Mesenchymal stem cell (in vitro differentiated cells and primary cell): ENCODE measurements at regions not wholly inside any gene's neighbourhood (a gene's known extent, or its start where the extent isn't known, plus 50 kb on each side); places are given as distances from the start of the nearest gene placed in this dataset.

Experiments used
- DNase-seq: peaks from one replicate; pipeline ENCODE4 v3.0.0-alpha.2; 2013
- H2AFZ ChIP-seq: one replicate; pipeline ENCODE4 v1.6.1; 2013; ENCODE audit warnings: low read depth, mild to moderate bottlenecking, control low read depth, inconsistent platforms, low read length, moderate library complexity
- H2AK5ac ChIP-seq: 2 replicates; pipeline ENCODE4 v1.6.1; 2013; ENCODE audit warnings: low read length, moderate library complexity, mild to moderate bottlenecking, inconsistent platforms; ENCODE audit not compliant: severe bottlenecking
- H2BK120ac ChIP-seq: one replicate; pipeline ENCODE4 v1.6.1; 2013; ENCODE audit warnings: low read depth, mild to moderate bottlenecking, inconsistent platforms, low read length, moderate library complexity
- H2BK12ac ChIP-seq, 2 experiments: one replicate each; pipeline ENCODE4 v1.6.1; 2013; ENCODE audit warnings: inconsistent platforms in 2 of 2, low read length in 2 of 2, mild to moderate bottlenecking in 2 of 2, moderate library complexity in 2 of 2, control low read depth in 1 of 2
- H2BK15ac ChIP-seq: one replicate; pipeline ENCODE4 v1.6.1; 2013; ENCODE audit warnings: mild to moderate bottlenecking, low read depth, inconsistent platforms; ENCODE audit not compliant: poor library complexity, severe bottlenecking
- H2BK5ac ChIP-seq: 2 replicates; pipeline ENCODE4 v1.6.1; 2013; ENCODE audit warnings: low read depth, mild to moderate bottlenecking, low read length, control low read depth, inconsistent platforms; ENCODE audit not compliant: poor library complexity, severe bottlenecking
- H3K14ac ChIP-seq, 2 experiments: one replicate each; pipeline ENCODE4 v1.6.1; 2013; ENCODE audit warnings: inconsistent platforms in 2 of 2, low read length in 2 of 2, control low read depth in 1 of 2, mild to moderate bottlenecking in 1 of 2, moderate library complexity in 1 of 2
- H3K18ac ChIP-seq, 2 experiments: one replicate each; pipeline ENCODE4 v1.6.1; 2013; ENCODE audit warnings: inconsistent platforms in 2 of 2, low read length in 2 of 2, control low read depth in 1 of 2, low read depth in 1 of 2, mild to moderate bottlenecking in 1 of 2
- H3K23ac ChIP-seq, 2 experiments: one replicate each; pipeline ENCODE4 v1.6.1; 2013; ENCODE audit warnings: inconsistent platforms in 2 of 2, low read length in 2 of 2, mild to moderate bottlenecking in 2 of 2, moderate library complexity in 2 of 2, control low read depth in 1 of 2
- H3K27ac ChIP-seq: 2 replicates; pipeline ENCODE4 v1.5.1; 2013; ENCODE audit warnings: mild to moderate bottlenecking, moderate library complexity, low read length, control low read depth, inconsistent platforms; ENCODE audit not compliant: poor library complexity, severe bottlenecking
- H3K27me3 ChIP-seq, 2 experiments: 2 replicates each; pipeline versions ENCODE4 v1.6.1 to v1.7.0; 2013; ENCODE audit warnings: low read length in 2 of 2, mild to moderate bottlenecking in 2 of 2, moderate library complexity in 2 of 2, control low read depth in 1 of 2, inconsistent platforms in 1 of 2; ENCODE audit not compliant: control insufficient read depth in 1 of 2, insufficient read depth in 1 of 2
- H3K36me3 ChIP-seq, 2 experiments: 2 replicates each; pipeline versions ENCODE4 v1.6.1 to v1.7.0; 2013; ENCODE audit warnings: low read length in 2 of 2, control low read depth in 1 of 2, inconsistent platforms in 1 of 2, low read depth in 1 of 2, mild to moderate bottlenecking in 1 of 2; ENCODE audit not compliant: insufficient read depth in 2 of 2, control insufficient read depth in 1 of 2
- H3K4ac ChIP-seq, 2 experiments: one replicate each; pipeline ENCODE4 v1.6.1; 2013; ENCODE audit warnings: inconsistent platforms in 2 of 2, low read length in 2 of 2, mild to moderate bottlenecking in 2 of 2, moderate library complexity in 2 of 2, control low read depth in 1 of 2, low read depth in 1 of 2
- H3K4me1 ChIP-seq: 2 replicates; pipeline ENCODE4 v1.6.1; 2013; ENCODE audit warnings: low read depth, low read length, control low read depth; ENCODE audit not compliant: control insufficient read depth, insufficient read depth
- H3K4me2 ChIP-seq: 2 replicates; pipeline ENCODE4 v1.6.1; 2013; ENCODE audit warnings: low read length, mild to moderate bottlenecking, inconsistent platforms; ENCODE audit not compliant: poor library complexity, severe bottlenecking
- H3K4me3 ChIP-seq, 2 experiments: 2 replicates each; pipeline versions ENCODE4 v1.5.1 to v1.7.0; 2013; ENCODE audit warnings: low read length in 2 of 2, mild to moderate bottlenecking in 2 of 2, control low read depth in 1 of 2, low read depth in 1 of 2; ENCODE audit not compliant: insufficient read depth in 1 of 2
- H3K79me1 ChIP-seq: replicated peaks from 2 replicates; pipeline ENCODE4 v1.6.1; 2013; ENCODE audit warnings: mild to moderate bottlenecking, control low read depth, low read length, inconsistent platforms; ENCODE audit not compliant: poor library complexity, severe bottlenecking
- H3K9ac ChIP-seq: 2 replicates; pipeline ENCODE4 v1.7.0; 2013; ENCODE audit warnings: mild to moderate bottlenecking, low read length, moderate library complexity
- H3K9me3 ChIP-seq: 2 replicates; pipeline ENCODE4 v1.7.0; 2013; ENCODE audit warnings: mild to moderate bottlenecking, low read length; ENCODE audit not compliant: control insufficient read depth
- H4K8ac ChIP-seq: one replicate; pipeline ENCODE4 v1.6.1; 2013; ENCODE audit warnings: inconsistent platforms, mild to moderate bottlenecking, low read length, moderate library complexity
- H4K91ac ChIP-seq: one replicate; pipeline ENCODE4 v1.6.1; 2013; ENCODE audit warnings: mild to moderate bottlenecking, low read length, inconsistent platforms
- WGBS: methylation state at CpG from one replicate; pipeline ENCODE4 v1.1.7; 2013; ENCODE audit warnings: mixed read lengths; 5-methylcytosine and 5-hydroxymethylcytosine counted together

DNA sequence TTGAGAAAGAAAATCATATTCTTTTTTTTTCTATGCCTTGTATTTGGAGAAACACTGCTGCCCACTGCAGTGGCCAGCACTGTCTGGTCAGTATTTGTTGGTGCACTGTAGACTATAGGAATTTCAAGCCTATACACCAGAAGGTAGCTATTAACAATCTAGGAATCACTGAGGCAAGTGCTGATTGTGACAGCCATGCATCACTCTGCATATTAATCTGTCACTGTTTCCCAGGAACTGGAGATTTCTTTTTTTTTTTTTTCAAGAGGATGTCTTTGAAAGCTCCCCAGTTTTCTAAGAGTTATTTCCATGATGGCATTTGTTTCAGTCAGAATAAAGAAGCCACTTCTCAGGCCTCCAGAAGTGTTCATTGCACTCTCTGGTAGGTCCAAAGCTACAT, 737.8 kb upstream of the PTBP2 start:
- H3K4me3 ChIP-seq: no peak overlapping the region
- H3K4me2 ChIP-seq: no peak overlapping the region
- H3K27me3 ChIP-seq: no peaks in the 10 kb centered on the region
- no peak overlapping the region for H3K9ac ChIP-seq
- H3K18ac ChIP-seq: no peak overlapping the region
- H3K9me3 ChIP-seq: no peaks in the 10 kb centered on the region
- no peak overlapping the region for H2BK15ac ChIP-seq
- no peak overlapping the region for H2AK5ac ChIP-seq
- H2AFZ ChIP-seq: no peak overlapping the region
- H3K14ac ChIP-seq: no peak overlapping the region
- H2BK120ac ChIP-seq: no peak overlapping the region
- no peak overlapping the region for H4K91ac ChIP-seq
- no peak overlapping the region for H2BK5ac ChIP-seq
- no peak overlapping the region for H3K23ac ChIP-seq
- H4K8ac ChIP-seq: no peak overlapping the region
- no peaks in the 10 kb centered on the region for H3K79me1 ChIP-seq
- H2BK12ac ChIP-seq: no peak overlapping the region
- DNase-seq: no peak
- H3K4ac ChIP-seq: no peak overlapping the region
- H3K4me1 ChIP-seq: no peaks in the 10 kb centered on the region
- no peak overlapping the region for H3K27ac ChIP-seq
- H3K36me3 ChIP-seq: no peaks in the 10 kb centered on the region

DNA sequence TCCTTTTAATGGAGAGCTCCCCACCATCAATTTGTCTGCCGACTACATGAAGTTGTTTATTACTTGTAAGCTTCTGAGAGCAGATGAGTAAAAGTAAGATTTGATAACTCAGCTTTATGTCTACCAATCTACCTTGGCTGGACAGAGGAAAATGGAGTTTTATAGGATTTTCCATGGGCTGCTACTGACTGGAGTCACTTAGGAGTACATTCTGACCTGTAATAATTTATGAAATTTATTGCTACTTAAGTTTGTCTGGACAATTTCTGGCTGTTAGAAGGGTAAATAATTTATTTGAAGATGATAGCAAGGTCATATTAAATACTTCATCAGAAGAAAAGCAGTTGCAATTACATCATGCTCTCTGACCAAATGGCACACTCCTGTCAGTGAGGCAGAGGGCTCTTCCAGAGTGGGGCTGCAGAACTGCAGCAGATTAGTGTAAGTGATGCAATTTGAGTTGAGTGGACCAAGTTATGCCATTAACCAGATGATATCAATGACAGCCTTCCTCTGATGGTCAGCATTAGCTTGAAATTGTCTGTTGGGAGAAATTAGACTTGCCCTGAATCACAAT, 736.7 kb upstream of the PTBP2 start:
- Histone ChIP-seq H3K23ac (no peak overlapping the region), H2BK15ac (no peak overlapping the region), H3K9me3 (no peaks in the 10 kb centered on the region), H2AK5ac (no peak overlapping the region), H3K4ac (no peak overlapping the region), H4K8ac (no peak overlapping the region), H2BK5ac (no peak overlapping the region), H3K27ac (no peak overlapping the region), H3K4me1 (no peaks in the 10 kb centered on the region), H3K18ac (no peak overlapping the region), H2BK12ac (no peak overlapping the region), H2AFZ (no peak overlapping the region), H3K14ac (no peak overlapping the region), H3K27me3 (no peaks in the 10 kb centered on the region), H4K91ac (no peak overlapping the region), H3K4me3 (no peak overlapping the region), H3K79me1 (no peaks in the 10 kb centered on the region), H3K4me2 (no peak overlapping the region), H2BK120ac (no peak overlapping the region), H3K9ac (no peak overlapping the region), H3K36me3 (no peaks in the 10 kb centered on the region)
- DNase-seq: no peak
- no CpG with 5 or more reads among the region's 1 CpG for WGBS

DNA sequence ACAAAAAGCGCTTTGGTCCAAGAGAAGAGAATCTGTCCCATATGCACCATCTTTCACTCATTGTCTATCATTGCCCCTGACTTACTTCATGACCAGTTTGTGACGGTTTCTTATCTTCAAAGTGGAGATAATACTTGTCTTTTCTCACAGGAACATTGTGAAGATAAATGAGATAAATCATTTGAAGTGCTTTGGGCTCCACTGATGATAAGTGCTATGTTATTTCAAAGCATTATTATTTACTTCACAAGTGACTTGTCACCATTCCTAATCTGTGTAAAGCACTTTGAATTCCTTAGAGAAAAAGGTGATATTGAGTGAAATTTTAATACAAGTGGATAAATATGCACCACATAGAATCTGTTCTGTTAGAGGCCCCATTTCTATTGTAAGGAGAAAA, 731.6 kb upstream of the PTBP2 start:
- Histone ChIP-seq H3K27ac (no peak overlapping the region), H3K4me1 (no peaks in the 10 kb centered on the region), H2AK5ac (no peak overlapping the region), H2AFZ (no peak overlapping the region), H3K27me3 (no peaks in the 10 kb centered on the region), H3K14ac (no peak overlapping the region), H2BK12ac (no peak overlapping the region), H4K91ac (no peak overlapping the region), H3K18ac (no peak overlapping the region), H3K4me3 (no peak overlapping the region), H3K9me3 (no peaks in the 10 kb centered on the region), H3K79me1 (no peaks in the 10 kb centered on the region), H3K4ac (no peak overlapping the region), H3K36me3 (no peaks in the 10 kb centered on the region), H2BK15ac (no peak overlapping the region), H3K9ac (no peak overlapping the region), H2BK120ac (no peak overlapping the region), H3K4me2 (no peak overlapping the region), H3K23ac (no peak overlapping the region), H2BK5ac (no peak overlapping the region), H4K8ac (no peak overlapping the region)
- no CpG with 5 or more reads among the region's 2 CpGs for WGBS
- no peak for DNase-seq

DNA sequence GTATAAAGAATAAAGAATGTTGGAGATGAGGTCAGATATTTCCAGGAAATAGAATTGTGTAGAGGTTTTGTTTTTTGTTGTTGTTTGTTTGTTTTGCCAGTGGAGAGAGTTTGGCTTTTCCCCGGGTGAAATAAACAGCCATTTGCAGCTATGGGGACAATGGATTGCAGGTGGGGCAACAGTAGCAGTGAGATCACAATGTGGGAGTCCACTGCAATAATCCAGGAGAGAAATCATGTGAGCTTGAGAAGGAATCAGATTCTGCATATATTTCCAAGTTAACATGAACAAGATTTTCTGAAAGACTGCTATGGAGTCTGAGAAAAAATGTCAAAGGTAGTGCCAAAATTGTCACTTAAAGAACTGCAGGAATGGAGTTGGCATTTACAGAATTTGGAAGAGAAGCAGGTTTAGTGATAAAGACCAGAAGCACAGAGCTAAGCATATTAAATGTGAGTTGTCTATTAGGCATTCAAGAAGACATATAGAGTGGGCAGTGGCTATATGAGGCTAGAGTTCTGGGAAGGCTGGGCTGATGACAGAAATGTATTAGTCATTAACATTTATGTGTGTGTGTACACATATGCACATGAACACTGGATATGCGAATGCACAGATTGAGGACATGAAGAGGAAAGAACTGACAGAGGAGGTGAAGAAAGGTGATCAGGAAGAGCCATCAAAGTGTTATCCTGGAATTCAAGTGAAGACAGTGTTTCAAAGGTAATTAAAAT, 729.6 kb upstream of the PTBP2 start:
- no peaks in the 10 kb centered on the region for H3K36me3 ChIP-seq
- no peak overlapping the region for H4K8ac ChIP-seq
- no peak overlapping the region for H3K14ac ChIP-seq
- no peak overlapping the region for H2AK5ac ChIP-seq
- no peak overlapping the region for H3K4ac ChIP-seq
- H2BK15ac ChIP-seq: no peak overlapping the region
- no peak overlapping the region for H3K4me3 ChIP-seq
- no peak overlapping the region for H3K27ac ChIP-seq
- no peaks in the 10 kb centered on the region for H3K4me1 ChIP-seq
- no peak overlapping the region for H3K18ac ChIP-seq
- DNase-seq: no peak
- no peak overlapping the region for H4K91ac ChIP-seq
- H3K79me1 ChIP-seq: no peaks in the 10 kb centered on the region
- 48% methylated on average over 2 of the region's 2 CpGs for WGBS
- no peak overlapping the region for H3K4me2 ChIP-seq
- H2BK5ac ChIP-seq: no peak overlapping the region
- no peak overlapping the region for H2BK120ac ChIP-seq
- no peaks in the 10 kb centered on the region for H3K27me3 ChIP-seq
- H2BK12ac ChIP-seq: no peak overlapping the region
- H3K23ac ChIP-seq: no peak overlapping the region
- H3K9me3 ChIP-seq: no peaks in the 10 kb centered on the region
- no peak overlapping the region for H2AFZ ChIP-seq
- H3K9ac ChIP-seq: no peak overlapping the region
